Upper lobe of left lung (tissue), 6 donors: ENCODE measurements at regions not wholly inside any gene's neighbourhood (a gene's known extent, or its start where the extent isn't known, plus 50 kb on each side); places are given as distances from the start of the nearest gene placed in this dataset.

Source experiments
- ATAC-seq, 2 donors: fragments of 200-7000 bp; cut with Tn5 transposase; one replicate each; pipeline ENCODE4 v1.9.1; 2022; ENCODE audit warnings: mild to moderate bottlenecking in 2 of 2, moderate library complexity in 2 of 2; ENCODE audit not compliant: low FRiP score in 2 of 2
- DNase-seq, 2 donors: peaks; one replicate each; pipeline ENCODE4 v3.0.0-alpha.2; 2019 to 2020
- H3K27ac ChIP-seq, 4 donors: fragments of 200-600 bp; sonication (generic); one replicate each; pipeline ENCODE4 v1.5.1; 2016 to 2019
- H3K27me3 ChIP-seq, 4 donors: fragments of 200-600 bp; sonication (generic); one replicate each; pipeline ENCODE4 v1.5.1; 2017 to 2019
- H3K36me3 ChIP-seq, 4 donors: fragments of 200-600 bp; sonication (generic); one replicate each; pipeline ENCODE4 v1.5.1; 2016 to 2019
- H3K4me1 ChIP-seq, 4 donors: fragments of 200-600 bp; sonication (generic); one replicate each; pipeline ENCODE4 v1.5.1; 2018 to 2019
- H3K4me3 ChIP-seq, 4 donors: fragments of 200-600 bp; sonication (generic); one replicate each; pipeline ENCODE4 v1.5.1; 2017 to 2019; ENCODE audit warnings: mild to moderate bottlenecking in 2 of 4, moderate library complexity in 1 of 4
- H3K9me3 ChIP-seq, 4 donors: fragments of 200-600 bp; sonication (generic); one replicate each; pipeline ENCODE4 v1.5.1; 2018 to 2019
- EP300 ChIP-seq, 4 donors: sonication (generic); formaldehyde crosslinking; IDR thresholded peaks; one replicate each; pipeline ENCODE4 v1.5.1; 2017; ENCODE audit warnings: antibody characterized with exemption in 4 of 4, control low read depth in 2 of 4
- POLR2A ChIP-seq, 4 donors: fragments of 450-650 bp; IDR thresholded peaks; one replicate each; pipeline ENCODE4 v1.5.1; 2016 to 2017; ENCODE audit warnings: antibody characterized with exemption in 4 of 4, mild to moderate bottlenecking in 2 of 4
- POLR2AphosphoS5 ChIP-seq, 2 donors: sonication (generic); formaldehyde crosslinking; IDR thresholded peaks; one replicate each; pipeline ENCODE4 v1.5.1; 2017; ENCODE audit warnings: antibody characterized with exemption in 2 of 2
- WGBS, 2 donors: methylation state at CpG; one replicate each; pipeline ENCODE4 v1.1.5; 2017 to 2018; 5-methylcytosine and 5-hydroxymethylcytosine counted together
- TF ChIP-seq, protein P1 (sequence below), 6 experiments: fragments of 450-650 bp in 4 of 6; fragments of 200-600 bp in 2 of 6; sonication (generic) in 2 of 6; IDR thresholded peaks; one replicate each; pipeline ENCODE4 v1.5.1; 2016 to 2019; ENCODE audit warnings: antibody characterized with exemption in 6 of 6
- donor health status: DM: no; HTN: no; CAD: no; lungs with moderate emphysema.
- donor health status: DM: no; HTN: yes; CAD: no; lungs with severe emphysema.

DNA sequence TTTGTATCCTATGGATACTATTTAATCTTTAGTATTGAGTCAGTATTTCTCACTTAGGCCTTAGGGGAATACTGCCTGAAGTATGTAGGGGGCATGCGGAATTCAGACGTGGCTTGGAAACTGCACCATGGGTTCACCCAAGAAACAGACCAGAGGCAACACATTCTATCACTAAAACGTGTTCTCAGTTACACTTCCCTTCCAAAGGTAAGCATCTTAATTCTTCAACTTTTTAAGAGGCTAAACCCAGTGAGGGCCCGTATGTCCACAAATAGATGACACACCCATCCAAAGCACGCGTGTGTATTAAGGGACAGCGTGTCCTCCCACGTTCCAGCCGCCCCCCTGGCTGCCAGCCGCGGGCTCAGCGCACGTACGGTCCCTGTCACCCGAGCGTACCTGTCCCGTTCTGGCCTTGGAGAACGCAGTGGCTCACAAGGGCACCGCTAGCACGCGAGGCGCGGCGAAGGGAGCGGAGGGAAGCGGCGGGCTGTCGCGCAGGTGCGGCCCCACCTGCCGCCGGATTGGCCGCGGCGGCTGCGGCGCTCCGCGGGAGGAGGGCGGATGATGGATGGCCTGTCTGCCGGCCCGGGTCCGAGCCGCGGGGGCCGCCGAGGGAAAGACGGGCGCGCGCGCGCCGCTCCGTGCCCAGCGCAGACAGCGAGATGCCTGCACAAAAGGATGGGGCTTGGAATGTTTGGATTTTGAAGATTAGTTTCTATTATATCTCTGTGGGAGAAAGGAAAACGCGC, 1003.9 kb upstream of the NR2F2 start:
- ATAC-seq (no peak), DNase-seq (peak in 1 of 2 donors; percentile 78)
- H3K27ac ChIP-seq = peak overlapping the region; percentile 18 to 74 (median 46)

DNA sequence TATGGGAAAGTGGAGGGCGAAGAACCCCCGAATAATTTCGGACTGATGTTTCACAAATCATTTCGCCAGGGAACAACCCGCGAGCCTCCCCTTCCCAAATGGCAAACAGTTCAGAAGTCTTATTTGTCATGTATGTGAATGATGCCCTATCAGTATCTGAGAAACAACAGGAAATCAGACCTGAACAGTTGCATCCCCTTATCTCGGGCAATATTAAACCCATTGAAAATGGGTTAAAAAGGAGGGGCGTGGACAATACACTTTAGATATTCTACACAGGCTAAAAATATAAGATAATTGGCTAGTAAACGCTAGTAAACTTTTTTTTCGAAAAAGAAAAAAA, 1003.3 kb upstream of the NR2F2 start:
- Histone ChIP-seq H3K27me3 (no peaks in the 10 kb centered on the region), H3K9me3 (no peaks in the 10 kb centered on the region), H3K4me3 (peak overlapping the region in 3 of 4 donors; percentile 27 to 46 (median 39)), H3K4me1 (peaks cover 0 to 8% (median 2%) of the 10 kb centered on the region in 4 donors), H3K36me3 (no peaks in the 10 kb centered on the region), H3K27ac (peak overlapping the region in 3 of 4 donors; percentile 18 to 74 (median 46))
- TF ChIP-seq POLR2A (IDR thresholded peaks at IDR 0.05) (no peak), POLR2AphosphoS5 (IDR thresholded peaks at IDR 0.05) (no peak), EP300 (IDR thresholded peaks at IDR 0.05) (no peak)
- TF ChIP-seq, protein P1, sequence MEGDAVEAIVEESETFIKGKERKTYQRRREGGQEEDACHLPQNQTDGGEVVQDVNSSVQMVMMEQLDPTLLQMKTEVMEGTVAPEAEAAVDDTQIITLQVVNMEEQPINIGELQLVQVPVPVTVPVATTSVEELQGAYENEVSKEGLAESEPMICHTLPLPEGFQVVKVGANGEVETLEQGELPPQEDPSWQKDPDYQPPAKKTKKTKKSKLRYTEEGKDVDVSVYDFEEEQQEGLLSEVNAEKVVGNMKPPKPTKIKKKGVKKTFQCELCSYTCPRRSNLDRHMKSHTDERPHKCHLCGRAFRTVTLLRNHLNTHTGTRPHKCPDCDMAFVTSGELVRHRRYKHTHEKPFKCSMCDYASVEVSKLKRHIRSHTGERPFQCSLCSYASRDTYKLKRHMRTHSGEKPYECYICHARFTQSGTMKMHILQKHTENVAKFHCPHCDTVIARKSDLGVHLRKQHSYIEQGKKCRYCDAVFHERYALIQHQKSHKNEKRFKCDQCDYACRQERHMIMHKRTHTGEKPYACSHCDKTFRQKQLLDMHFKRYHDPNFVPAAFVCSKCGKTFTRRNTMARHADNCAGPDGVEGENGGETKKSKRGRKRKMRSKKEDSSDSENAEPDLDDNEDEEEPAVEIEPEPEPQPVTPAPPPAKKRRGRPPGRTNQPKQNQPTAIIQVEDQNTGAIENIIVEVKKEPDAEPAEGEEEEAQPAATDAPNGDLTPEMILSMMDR (IDR thresholded peaks at IDR 0.05) = no peak
- DNase-seq (no peak), ATAC-seq (no peak)
- WGBS, 2 donors = 22 to 37% methylated on average over 10 of the region's 10 CpGs

More for the DNA sequence above, 1003.9 kb upstream of the NR2F2 start:
- H3K4me1 ChIP-seq = peaks cover 0 to 8% (median 2%) of the 10 kb centered on the region in 4 donors
- TF ChIP-seq POLR2A (IDR thresholded peaks at IDR 0.05) (no peak), POLR2AphosphoS5 (IDR thresholded peaks at IDR 0.05) (no peak), EP300 (IDR thresholded peaks at IDR 0.05) (no peak)
- TF ChIP-seq, protein P1 (IDR thresholded peaks at IDR 0.05) = no peak
- 13 to 17% methylated on average over 39 to 59 of the region's 59 CpGs for WGBS, 2 donors
- H3K9me3 ChIP-seq = no peaks in the 10 kb centered on the region
- H3K36me3 ChIP-seq = no peaks in the 10 kb centered on the region
- peak overlapping the region in 3 of 4 donors; percentile 27 to 46 (median 39) for H3K4me3 ChIP-seq
- no peaks in the 10 kb centered on the region for H3K27me3 ChIP-seq

DNA sequence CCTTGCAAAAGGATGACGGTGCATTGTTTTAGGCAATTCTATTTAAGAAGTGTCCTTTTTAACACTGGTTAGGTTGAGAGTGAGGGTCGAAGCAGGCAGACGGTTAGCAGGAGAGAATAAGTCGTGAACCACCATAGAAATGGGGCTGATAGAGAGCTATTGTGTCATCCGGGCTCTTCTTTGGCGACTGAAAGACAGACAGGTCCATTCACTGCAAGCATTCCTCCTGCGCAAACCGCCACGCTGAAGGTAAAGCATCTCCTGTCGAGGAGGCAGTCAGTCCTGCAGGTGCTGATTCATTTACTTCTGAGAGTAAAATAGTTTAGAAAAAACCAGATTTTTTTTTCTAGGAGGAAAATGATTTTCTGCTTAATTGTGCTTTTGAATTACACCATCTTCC, 1002.8 kb upstream of the NR2F2 start:
- no peaks in the 10 kb centered on the region for H3K27me3 ChIP-seq
- no peak for DNase-seq
- H3K27ac ChIP-seq = no peak overlapping the region
- H3K36me3 ChIP-seq = no peaks in the 10 kb centered on the region
- H3K9me3 ChIP-seq = no peaks in the 10 kb centered on the region
- H3K4me1 ChIP-seq = peaks cover 0 to 8% (median 2%) of the 10 kb centered on the region in 4 donors
- no peak for ATAC-seq
- 57 to 62% methylated on average over 10 of the region's 10 CpGs for WGBS, 2 donors
- TF ChIP-seq POLR2A (IDR thresholded peaks at IDR 0.05) (no peak), POLR2AphosphoS5 (IDR thresholded peaks at IDR 0.05) (no peak), EP300 (IDR thresholded peaks at IDR 0.05) (no peak)
- TF ChIP-seq, protein P1 (IDR thresholded peaks at IDR 0.05) = no peak
- H3K4me3 ChIP-seq = no peak overlapping the region

DNA sequence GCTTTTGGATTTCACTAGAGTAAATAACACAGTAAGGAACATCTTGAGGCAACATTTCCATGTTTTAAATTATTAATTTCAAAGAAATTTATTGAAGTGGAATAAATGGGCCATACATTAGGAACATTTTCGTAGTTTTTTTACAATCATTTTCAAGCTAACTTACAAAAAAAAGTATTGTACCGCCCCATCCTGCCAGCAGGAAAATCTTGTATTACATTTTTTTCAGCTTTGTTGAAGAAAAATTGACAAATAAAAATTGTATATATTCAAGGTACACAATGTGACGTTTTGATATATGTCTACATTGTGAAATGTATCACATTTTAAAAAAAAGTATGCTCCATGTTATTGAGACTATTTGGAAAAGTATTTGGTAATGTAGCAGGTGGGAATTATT, 1001.9 kb upstream of the NR2F2 start:
- WGBS, 2 donors = 87 to 92% methylated on average over 3 of the region's 3 CpGs
- no peak for DNase-seq
- H3K27ac ChIP-seq = no peak overlapping the region
- peaks cover 0 to 8% (median 2%) of the 10 kb centered on the region in 4 donors for H3K4me1 ChIP-seq
- no peak for TF ChIP-seq EP300 (IDR thresholded peaks at IDR 0.05)
- H3K9me3 ChIP-seq = no peaks in the 10 kb centered on the region
- H3K27me3 ChIP-seq = no peaks in the 10 kb centered on the region
- H3K4me3 ChIP-seq = no peak overlapping the region
- no peak for ATAC-seq
- no peaks in the 10 kb centered on the region for H3K36me3 ChIP-seq

DNA sequence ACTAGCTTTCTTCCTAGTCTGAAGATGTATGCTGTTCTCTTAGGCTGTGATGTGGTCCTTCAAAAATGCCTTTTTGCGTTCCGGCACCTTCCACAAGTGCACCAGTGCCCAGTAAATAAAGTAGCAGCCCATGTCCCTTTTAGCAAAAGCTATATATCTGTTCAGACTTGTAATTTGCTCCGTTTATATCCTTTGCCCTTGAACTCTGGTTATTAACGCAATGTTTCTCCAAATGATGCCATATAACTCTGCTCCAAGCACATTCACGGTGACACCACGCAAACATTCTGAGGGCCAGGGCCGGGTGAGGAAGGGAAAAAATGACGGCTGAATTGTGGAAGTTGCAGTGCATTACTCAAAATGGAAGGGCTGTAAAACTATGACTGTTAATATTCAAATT, 1001.1 kb upstream of the NR2F2 start:
- H3K9me3 ChIP-seq = no peaks in the 10 kb centered on the region
- no peaks in the 10 kb centered on the region for H3K27me3 ChIP-seq
- H3K4me1 ChIP-seq = peaks cover 0 to 8% (median 2%) of the 10 kb centered on the region in 4 donors
- ATAC-seq = no peak
- WGBS, 2 donors = 77 to 78% methylated on average over 8 of the region's 8 CpGs
- no peak for DNase-seq
- no peak overlapping the region for H3K4me3 ChIP-seq
- TF ChIP-seq, protein P1 (IDR thresholded peaks at IDR 0.05) = no peak
- TF ChIP-seq POLR2AphosphoS5 (IDR thresholded peaks at IDR 0.05) (no peak), EP300 (IDR thresholded peaks at IDR 0.05) (no peak), POLR2A (IDR thresholded peaks at IDR 0.05) (no peak)
- H3K36me3 ChIP-seq = no peaks in the 10 kb centered on the region
- H3K27ac ChIP-seq = no peak overlapping the region
